ENCODE measurements at regions not wholly inside any gene's neighbourhood (a gene's known extent, or its start where the extent isn't known, plus 50 kb on each side); places are given as distances from the start of the nearest gene placed in this dataset.

- Mint-ChIP-seq H3K27me3 (ENCODE audit: low read depth) (no peaks in the 10 kb centered on the region), H3K36me3 (ENCODE audit: insufficient read depth in 1 of 3, low read depth in 3 of 3) (no peaks in the 10 kb centered on the region), H3K4me3 (no peak overlapping the region), H3K27ac (no peak overlapping the region), H3K4me1 (no peaks in the 10 kb centered on the region), H3K9me3 (no peaks in the 10 kb centered on the region; a peak in 1 of 5 replicates)
- no peak overlapping the region for H2BK120ac ChIP-seq (ENCODE audit: low read depth, low read length, poor library complexity, severe bottlenecking)
- H2BK12ac ChIP-seq (ENCODE audit: insufficient read length, low read depth, low read length), result no peak overlapping the region
- H3K4me2 ChIP-seq (ENCODE audit: insufficient read depth, insufficient read length, low read length), result no peak overlapping the region
- no CpG with 5 or more reads among the region's 3 CpGs for WGBS (ENCODE audit: extremely low coverage, insufficient read length, low lambda C conversion rate)
- H3K9ac ChIP-seq (ENCODE audit: extremely low read depth, insufficient read length, low read length), result no peak overlapping the region
- H3K79me1 ChIP-seq (ENCODE audit: insufficient read depth, low read depth, low read length, poor library complexity, severe bottlenecking), result no peaks in the 10 kb centered on the region
- H3K9me3 ChIP-seq (ENCODE audit: control insufficient read depth, low read depth, low read length), result no peaks in the 10 kb centered on the region
- no peaks in the 10 kb centered on the region for H3K79me2 ChIP-seq (ENCODE audit: insufficient read depth, low read length)
- no peak overlapping the region for H2AFZ ChIP-seq (ENCODE audit: low read length)
- H3K14ac ChIP-seq (ENCODE audit: insufficient read depth, low read length), result no peak overlapping the region
- no peak overlapping the region for H3T11ph ChIP-seq (ENCODE audit: low read length)
- H4K5ac ChIP-seq (ENCODE audit: insufficient read length, low read depth, low read length), result no peak overlapping the region
- no peak overlapping the region for H2BK15ac ChIP-seq (ENCODE audit: low read depth, low read length)
- H4K91ac ChIP-seq (ENCODE audit: insufficient read length, low read depth, low read length), result no peak overlapping the region
- no peak overlapping the region for H2BK20ac ChIP-seq (ENCODE audit: low read depth, low read length, poor library complexity, severe bottlenecking)
- H3K18ac ChIP-seq (ENCODE audit: insufficient read length, low read depth, low read length), result no peak overlapping the region
- TF ChIP-seq CTCF (conservative IDR thresholded peaks at IDR 0.05), result no peak
- no peak overlapping the region for H2AK5ac ChIP-seq (ENCODE audit: insufficient read length, low read length)
- no peaks in the 10 kb centered on the region for H4K20me1 ChIP-seq (ENCODE audit: control insufficient read depth, insufficient read depth, insufficient read length)
- no peak for DNase-seq
- no peaks in the 10 kb centered on the region for H3K27me3 ChIP-seq (ENCODE audit: insufficient read depth, low read length)
- no peak overlapping the region for H4K8ac ChIP-seq (replicated peaks; ENCODE audit: insufficient read length, low read depth, low read length)
- H3K23ac ChIP-seq (ENCODE audit: insufficient read length, low read depth, low read length), result no peak overlapping the region
- H3K4me1 ChIP-seq (ENCODE audit: insufficient read depth, low read length), result no peaks in the 10 kb centered on the region
- no peak overlapping the region for H3K4ac ChIP-seq (ENCODE audit: low read depth, low read length)
- no peak overlapping the region for H3K27ac ChIP-seq (ENCODE audit: insufficient read length, low read depth, low read length)
- H3K56ac ChIP-seq (ENCODE audit: insufficient read length, low read depth, low read length), result no peak overlapping the region
- no peak overlapping the region for H2BK5ac ChIP-seq (ENCODE audit: insufficient read length, low read length)
- no peaks in the 10 kb centered on the region for H3K23me2 ChIP-seq (ENCODE audit: insufficient read length, low read depth, low read length, poor library complexity, severe bottlenecking)
Observed at GRCh38 chr13:64417581-64417980, 2812.6 kb downstream of the PCDH9 start.
